ENCODE measurements at regions not wholly inside any gene's neighbourhood (a gene's known extent, or its start where the extent isn't known, plus 50 kb on each side); places are given as distances from the start of the nearest gene placed in this dataset.
"Not testable (repeated sequence)": the region's sequence is repeated elsewhere in the genome, so short reads cannot be mapped to it uniquely, and the experiment has no call there.

DNA sequence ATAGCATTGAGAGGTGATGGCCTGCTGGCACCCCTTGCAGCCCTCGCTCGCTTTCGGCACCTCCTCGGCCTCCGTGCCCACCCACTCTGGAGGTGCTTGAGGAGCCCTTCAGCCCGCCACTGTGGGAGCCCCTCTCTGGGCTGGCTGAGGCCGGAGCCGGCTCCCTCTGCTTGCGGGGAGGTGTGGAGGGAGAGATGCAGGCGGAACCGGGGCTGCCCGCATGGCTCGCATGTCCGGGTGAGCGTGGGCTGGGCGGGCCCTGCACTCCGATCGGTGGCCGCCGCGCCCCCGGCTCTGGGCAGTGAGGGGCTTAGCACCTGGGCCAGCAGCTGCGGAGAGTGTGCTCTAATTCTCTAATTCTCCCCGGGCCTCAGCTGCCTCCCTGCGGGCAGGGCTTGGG lies 101.1 kb downstream of the KIF4B start:
- DNase-seq (ENCODE audit: low spot score): no peak

DNA sequence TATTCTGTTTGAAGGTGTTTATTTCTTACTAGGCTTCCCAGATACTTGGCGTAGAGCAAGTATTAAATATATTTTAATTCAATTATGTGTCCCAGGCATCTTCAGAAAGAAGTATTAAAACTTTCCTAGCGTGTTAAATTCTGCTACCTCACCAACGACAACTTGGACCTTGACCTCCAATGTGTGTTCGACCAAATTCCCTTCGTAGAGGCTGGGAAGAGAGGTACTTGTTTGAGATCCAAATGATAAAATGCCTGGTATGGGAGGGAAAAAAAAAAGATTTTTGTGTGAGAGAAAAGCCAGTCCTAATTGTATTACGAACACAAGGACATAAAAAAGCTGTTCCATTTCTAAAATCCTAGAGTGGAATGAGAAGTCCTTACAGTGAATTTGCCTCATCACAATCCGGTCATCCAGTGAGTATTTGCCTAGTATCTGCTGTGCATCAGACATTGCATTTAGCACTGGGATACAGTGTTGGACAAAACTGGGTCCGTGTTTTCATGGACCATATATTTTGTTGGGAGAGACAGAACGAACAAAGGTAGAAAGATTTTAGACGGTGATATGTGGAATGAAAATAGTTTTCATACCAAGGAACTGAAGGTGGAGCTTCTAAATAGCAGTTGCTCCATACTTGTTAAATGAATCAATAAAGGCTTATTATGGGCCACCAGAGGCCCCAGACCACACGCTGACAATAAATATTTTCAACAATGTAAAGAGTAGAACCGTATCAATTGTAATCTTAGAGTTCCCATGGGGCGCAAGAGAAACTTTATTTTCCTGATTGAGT lies 103.1 kb downstream of the KIF4B start:
- DNase-seq (ENCODE audit: low spot score): no peak

- DNase-seq (ENCODE audit: low spot score): no peak
Measured at GRCh38 chr5:155125551-155126095, 112.1 kb downstream of the KIF4B start.

DNA sequence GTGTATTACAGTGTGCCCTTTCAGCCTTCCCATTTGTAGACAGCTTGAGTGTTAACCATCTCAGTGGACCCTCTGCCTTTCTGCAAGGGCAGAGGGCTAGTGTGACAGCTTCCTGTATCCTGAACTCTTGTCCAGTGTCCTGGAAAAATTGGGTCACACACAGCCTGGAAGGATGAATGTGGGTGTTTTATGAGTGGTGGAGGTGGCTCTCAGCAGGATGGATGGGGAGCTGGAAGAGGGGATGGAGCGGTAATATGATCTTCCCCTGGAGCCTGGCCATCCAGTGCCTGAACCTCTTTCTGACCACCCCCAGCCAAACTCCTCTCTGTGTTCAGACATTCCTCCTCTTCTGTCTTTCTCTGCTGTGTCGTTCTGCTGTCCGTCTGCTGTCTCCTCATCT lies 113.0 kb downstream of the KIF4B start:
- DNase-seq (ENCODE audit: low spot score): no peak

- DNase-seq (ENCODE audit: low spot score): no peak
Measured at GRCh38 chr5:155127552-155127951, 114.0 kb downstream of the KIF4B start.

- DNase-seq (ENCODE audit: low spot score): no peak
Measured at GRCh38 chr5:155128786-155129512, 115.4 kb downstream of the KIF4B start.

- no peak for DNase-seq (ENCODE audit: low spot score)
Measured at GRCh38 chr5:155129513-155129880, 115.9 kb downstream of the KIF4B start.

DNA sequence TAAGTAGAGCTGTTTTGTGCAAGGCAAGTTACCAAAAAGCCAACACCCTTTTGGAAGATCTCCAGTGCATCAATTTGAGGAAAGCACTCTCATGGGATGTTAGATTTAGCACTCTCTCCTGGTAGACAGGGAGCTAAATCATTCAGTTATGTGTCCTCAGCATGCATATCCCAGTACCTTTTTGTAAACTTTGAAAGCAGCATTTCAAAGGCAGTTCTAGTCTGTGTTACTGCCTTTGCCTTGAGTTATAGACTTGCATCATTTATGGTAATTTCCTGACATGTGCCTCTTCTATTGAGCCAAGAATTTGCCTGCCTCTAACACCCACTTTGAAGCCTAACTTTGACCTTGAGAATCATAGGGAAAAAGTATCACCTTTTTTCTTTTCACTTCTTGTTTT lies 120.6 kb downstream of the KIF4B start:
- DNase-seq (ENCODE audit: low spot score): no peak

GRCh38 chr5:155136216-155136850 lies 122.8 kb downstream of the KIF4B start:
- no peak for DNase-seq (ENCODE audit: low spot score)

DNA sequence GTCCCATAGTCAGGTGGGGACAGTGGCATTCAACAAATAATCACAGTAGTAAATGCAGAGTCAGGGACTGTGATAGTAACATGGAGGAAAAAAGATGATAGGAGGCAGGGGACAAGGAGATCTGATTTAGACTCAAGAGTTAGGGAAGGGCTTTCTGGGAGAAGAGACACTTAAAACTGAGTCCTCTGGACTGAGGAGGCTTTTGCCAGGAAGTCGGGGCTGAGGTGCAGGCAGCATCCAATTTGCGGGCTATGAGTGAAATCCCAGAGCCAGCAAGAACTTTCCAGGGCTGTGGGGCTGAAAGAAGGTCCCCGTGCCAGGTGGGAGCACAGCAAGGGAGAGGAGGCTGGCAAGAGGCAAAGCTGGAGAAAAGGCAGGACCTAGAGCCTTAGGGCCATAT lies 124.1 kb downstream of the KIF4B start:
- no peak for DNase-seq (ENCODE audit: low spot score)

DNA sequence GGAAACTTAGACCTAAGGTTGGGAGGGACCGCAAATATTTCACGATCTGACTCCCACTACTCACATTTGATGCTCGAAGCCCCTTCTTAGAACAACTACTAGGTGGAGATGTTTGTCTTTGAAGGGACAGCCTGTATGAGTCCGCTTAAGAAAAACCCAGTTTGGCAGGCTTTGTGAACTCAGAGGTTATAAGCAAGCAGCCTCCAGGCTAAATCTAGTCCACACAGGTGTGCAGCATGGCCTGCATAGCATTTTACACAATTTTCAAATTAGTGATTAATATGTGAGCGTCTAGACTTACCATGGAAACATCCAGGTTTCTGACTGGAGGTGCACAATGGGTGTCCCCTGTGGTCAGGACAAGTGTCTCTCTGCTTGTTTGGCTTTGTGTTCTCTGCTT lies 127.1 kb downstream of the KIF4B start:
- DNase-seq (ENCODE audit: low spot score): no peak

- DNase-seq (ENCODE audit: low spot score): no peak
Measured at GRCh38 chr5:155144956-155145355, 131.4 kb downstream of the KIF4B start.

GRCh38 chr5:155147222-155147621 lies 133.7 kb downstream of the KIF4B start:
- DNase-seq (ENCODE audit: low spot score): no peak

GRCh38 chr5:155148694-155149093 lies 135.1 kb downstream of the KIF4B start:
- no peak for DNase-seq (ENCODE audit: low spot score)

GRCh38 chr5:155150012-155150411 lies 136.5 kb downstream of the KIF4B start:
- DNase-seq (ENCODE audit: low spot score): no peak

- DNase-seq (ENCODE audit: low spot score): no peak
Measured at GRCh38 chr5:155154973-155155372, 141.4 kb downstream of the KIF4B start.

DNA sequence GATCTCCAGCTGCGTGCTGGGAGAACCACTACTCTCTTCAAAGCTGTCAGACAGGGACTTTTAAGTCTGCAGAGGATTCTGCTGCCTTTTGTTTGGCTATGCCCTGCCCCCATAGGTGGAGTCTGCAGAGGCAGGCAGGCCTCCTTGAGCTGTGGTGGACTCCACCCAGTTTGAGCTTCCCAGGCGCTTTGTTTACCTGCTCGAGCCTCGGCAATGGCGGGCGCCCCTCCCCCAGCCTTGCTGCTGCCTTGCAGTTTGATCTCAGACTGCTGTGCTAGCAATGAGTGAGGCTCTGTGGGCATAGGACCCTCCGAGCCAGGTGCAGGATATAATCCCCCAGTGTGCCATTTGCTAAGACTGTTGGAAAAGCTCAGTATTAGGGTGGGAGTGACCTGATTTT lies 149.5 kb downstream of the KIF4B start:
- not testable (repeated sequence) for DNase-seq (ENCODE audit: low spot score)

DNA sequence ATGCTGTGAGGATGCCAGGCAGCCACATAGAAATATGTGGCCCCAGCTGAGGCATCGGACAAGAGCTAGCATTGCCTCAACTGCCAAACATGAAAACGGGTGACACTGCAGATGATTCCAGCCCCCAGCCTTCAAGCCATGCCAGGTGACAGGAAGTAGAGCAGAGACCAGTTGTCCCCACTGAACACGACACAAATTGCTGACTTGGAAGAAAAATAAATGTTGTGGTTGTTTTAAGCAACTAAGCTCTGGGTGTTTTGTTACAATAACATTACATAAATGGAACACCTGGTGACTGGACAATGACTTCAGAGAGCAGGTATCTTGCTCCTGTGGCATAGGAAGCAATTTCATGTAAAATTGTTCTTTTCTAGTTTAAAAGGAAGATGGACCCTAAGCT lies 154.2 kb downstream of the KIF4B start:
- DNase-seq (ENCODE audit: low spot score): no peak

DNA sequence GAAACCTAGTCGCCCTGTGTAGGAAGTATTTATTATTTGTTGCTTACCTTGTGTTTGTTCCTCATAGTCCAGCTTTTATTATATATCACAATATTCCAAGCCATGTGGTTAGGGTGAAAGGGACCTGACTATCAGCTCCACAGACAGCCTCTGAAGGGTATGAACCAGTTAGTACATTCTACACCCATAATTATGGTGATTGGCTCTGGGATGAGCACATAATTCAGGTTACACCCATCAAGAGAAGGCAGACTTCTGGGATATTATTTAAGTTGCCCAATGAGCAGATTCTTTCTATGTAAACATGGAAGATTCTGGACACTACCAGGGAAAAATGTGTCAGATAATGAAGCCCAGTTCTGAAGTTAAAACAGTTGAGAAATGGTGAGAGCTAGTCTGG lies 168.0 kb downstream of the KIF4B start:
- DNase-seq (ENCODE audit: low spot score): no peak

DNA sequence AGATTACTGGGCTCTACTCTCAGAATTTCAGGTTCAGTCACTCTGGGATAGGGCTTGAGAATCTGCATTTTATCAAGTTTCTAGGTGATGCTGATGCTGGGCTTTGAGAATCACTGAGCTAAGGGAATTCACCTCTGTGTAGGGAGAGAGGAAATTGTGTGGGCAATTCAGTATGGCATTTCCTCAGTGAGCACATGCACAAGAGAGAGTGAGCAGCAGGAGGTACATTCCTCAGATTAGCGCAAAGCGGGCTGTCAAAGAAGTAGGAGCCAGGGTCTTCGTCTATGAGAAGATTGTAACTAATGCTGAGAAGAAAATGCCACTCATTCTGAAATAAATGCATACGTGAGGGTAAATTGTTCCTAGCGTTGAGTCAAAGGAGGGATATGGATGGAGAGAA lies 175.9 kb downstream of the KIF4B start:
- no peak for DNase-seq (ENCODE audit: low spot score)

DNA sequence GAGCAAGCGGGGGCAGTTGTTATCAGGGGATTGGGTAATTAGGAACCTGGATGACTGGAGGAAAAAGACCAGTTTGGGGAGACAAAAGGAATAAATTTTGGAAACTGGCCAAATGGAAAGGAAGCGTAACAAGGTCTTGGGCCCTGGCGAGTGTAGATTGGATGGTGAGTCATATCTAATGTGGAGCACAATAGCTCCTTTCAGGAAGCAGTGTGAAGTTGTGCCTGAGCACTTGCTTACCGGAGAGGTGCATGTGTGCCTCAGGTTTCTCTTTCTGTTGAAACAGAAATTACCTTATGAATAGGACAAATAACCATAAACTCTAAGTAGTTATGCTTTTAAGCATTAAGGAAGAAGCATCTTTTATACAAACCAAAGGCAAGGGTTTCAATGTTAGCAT lies 176.4 kb downstream of the KIF4B start:
- no peak for DNase-seq (ENCODE audit: low spot score)

DNA sequence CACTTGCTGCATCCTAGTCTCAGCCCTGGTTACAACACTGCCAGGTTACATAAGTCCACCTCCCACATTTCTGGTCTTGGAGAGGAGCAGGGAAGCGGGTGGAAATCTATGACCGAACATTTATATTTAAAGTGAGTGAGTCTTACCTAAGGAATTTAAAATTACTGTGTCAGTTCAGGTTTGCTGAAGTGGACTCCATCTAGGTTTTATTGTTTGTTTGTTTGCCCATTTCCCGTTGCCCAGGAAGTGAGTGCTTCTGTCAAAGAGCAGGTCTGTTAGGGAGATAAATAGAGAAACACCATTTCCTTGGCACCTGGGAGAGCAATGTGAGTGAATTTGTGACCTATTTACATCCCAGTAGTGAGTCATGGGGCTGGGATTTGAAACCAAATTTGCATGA lies 179.5 kb downstream of the KIF4B start:
- DNase-seq (ENCODE audit: low spot score): no peak

Data from mesenteric fat pad (tissue), 1 donor.